IPS-NIHi7 (cell line): ENCODE measurements at regions not wholly inside any gene's neighbourhood (a gene's known extent, or its start where the extent isn't known, plus 50 kb on each side); places are given as distances from the start of the nearest gene placed in this dataset.

Experiments used
- DNase-seq: peaks from one replicate; pipeline ENCODE4 v3.0.0; 2012; ENCODE audit warnings: mixed read lengths; ENCODE audit errors: extremely low spot score

- DNase-seq = no peak
Measured at GRCh38 chr21:32184065-32184464, 94.8 kb downstream of the MIS18A start.

- DNase-seq = no peak
Measured at GRCh38 chr21:32183396-32183795, 95.5 kb downstream of the MIS18A start.

- no peak for DNase-seq
Measured at GRCh38 chr21:32182449-32182848, 96.4 kb downstream of the MIS18A start.

GRCh38 chr21:32181457-32181856 is 97.4 kb downstream of the MIS18A start:
- no peak for DNase-seq

- no peak for DNase-seq
Measured at GRCh38 chr21:32174819-32175218, 104.0 kb downstream of the MIS18A start.

- no peak for DNase-seq
Measured at GRCh38 chr21:32173121-32173724, 105.6 kb downstream of the MIS18A start.

GRCh38 chr21:32172106-32172505 is 106.7 kb downstream of the MIS18A start:
- no peak for DNase-seq

GRCh38 chr21:32167513-32167912 is 111.3 kb downstream of the MIS18A start:
- DNase-seq = no peak

GRCh38 chr21:32163386-32163785 is 115.5 kb downstream of the MIS18A start:
- peak; percentile 40 for DNase-seq

- no peak for DNase-seq
Measured at GRCh38 chr21:32162727-32163320, 116.0 kb downstream of the MIS18A start.

GRCh38 chr21:32155226-32155625 is 123.6 kb downstream of the MIS18A start:
- DNase-seq = no peak

GRCh38 chr21:32147041-32147440 is 131.8 kb downstream of the MIS18A start:
- no peak for DNase-seq

- DNase-seq = no peak
Measured at GRCh38 chr21:32144851-32145250, 134.0 kb downstream of the MIS18A start.

- peak; percentile 44 for DNase-seq
Measured at GRCh38 chr21:32143241-32143939, 135.5 kb downstream of the MIS18A start.

- no peak for DNase-seq
Measured at GRCh38 chr21:32141318-32141633, 137.6 kb downstream of the MIS18A start.

- DNase-seq = no peak
Measured at GRCh38 chr21:32140604-32141317, 138.1 kb downstream of the MIS18A start.

- no peak for DNase-seq
Measured at GRCh38 chr21:32140151-32140550, 138.7 kb downstream of the MIS18A start.

GRCh38 chr21:32138658-32139057 is 140.2 kb downstream of the MIS18A start:
- no peak for DNase-seq

GRCh38 chr21:32137931-32138330 is 140.9 kb downstream of the MIS18A start:
- no peak for DNase-seq

- no peak for DNase-seq
Measured at GRCh38 chr21:32137266-32137665, 141.6 kb downstream of the MIS18A start.

GRCh38 chr21:32136546-32136945 is 142.3 kb downstream of the MIS18A start:
- DNase-seq = no peak
